NCI-H526 (cell line): ENCODE measurements at regions not wholly inside any gene's neighbourhood (a gene's known extent, or its start where the extent isn't known, plus 50 kb on each side); places are given as distances from the start of the nearest gene placed in this dataset.
A peak's percentile ranks its signal among the peaks of the same experiment; 100 is the strongest.
"Not testable (repeated sequence)": the region's sequence is repeated elsewhere in the genome, so short reads cannot be mapped to it uniquely, and the experiment has no call there.

Experiments used
- DNase-seq, 2 experiments: peaks; one replicate each; lab custom pipeline; 2025; lab: John Stamatoyannopoulos, UW

GRCh38 chr11:133639408-133639807 is 107.1 kb upstream of the OPCML start:
- no peak for DNase-seq

GRCh38 chr11:133638921-133639320 is 106.6 kb upstream of the OPCML start:
- no peak for DNase-seq

DNA sequence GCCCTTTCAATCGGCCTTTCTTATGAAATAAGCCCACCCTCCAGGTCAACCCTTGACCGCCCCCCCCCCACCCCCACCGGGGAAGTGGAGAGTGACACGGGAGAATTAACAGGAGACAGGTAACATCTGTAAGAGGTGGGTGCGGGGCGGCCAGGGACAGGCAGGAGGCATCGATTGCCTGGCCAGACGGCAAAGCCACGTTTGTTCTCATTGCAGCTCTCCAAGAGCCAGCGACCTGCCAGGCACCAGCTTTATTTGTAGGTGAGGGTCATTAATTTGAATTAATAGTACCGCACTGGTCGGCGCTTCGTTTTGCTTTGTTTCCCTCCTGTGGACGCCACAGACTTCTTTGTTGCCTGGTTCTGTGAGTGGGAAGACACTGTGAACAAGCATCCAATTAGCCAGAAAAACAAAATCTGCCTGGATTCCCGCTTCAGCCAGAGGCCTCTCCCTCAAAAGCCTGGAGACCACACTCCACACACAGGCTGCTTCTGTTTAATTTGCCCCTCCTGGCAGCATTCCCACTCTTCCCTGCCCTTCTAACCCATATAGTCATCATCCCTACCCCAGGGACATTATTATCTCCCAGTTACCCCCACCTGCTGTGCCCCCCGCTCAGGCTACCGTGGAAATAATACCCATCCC is 104.5 kb upstream of the OPCML start:
- DNase-seq: no peak

DNA sequence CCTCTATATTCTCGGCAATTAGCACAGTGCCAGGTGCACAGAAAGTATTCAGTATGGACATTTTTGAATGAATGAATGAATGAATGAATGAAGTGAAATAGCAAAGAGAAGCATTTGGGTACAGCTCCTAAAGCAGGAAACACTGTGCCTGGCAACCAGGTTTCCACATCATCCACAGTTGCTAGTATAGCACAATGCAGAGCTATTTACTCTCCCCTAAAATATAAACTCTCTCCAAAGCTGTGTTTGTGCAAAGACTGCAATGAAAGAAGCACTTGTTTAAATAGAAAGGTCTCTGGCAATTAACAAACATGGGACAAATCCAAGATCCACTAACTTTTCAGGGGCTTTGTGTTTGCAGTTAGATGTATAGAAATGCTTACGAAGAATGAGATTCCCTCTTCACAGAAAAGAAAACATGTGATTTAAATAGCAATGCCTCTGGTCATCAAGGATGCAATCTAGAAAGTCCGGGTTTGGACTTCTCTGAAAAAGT is 103.0 kb upstream of the OPCML start:
- no peak for DNase-seq

GRCh38 chr11:133628371-133628770 is 96.1 kb upstream of the OPCML start:
- not testable (repeated sequence) for DNase-seq

DNA sequence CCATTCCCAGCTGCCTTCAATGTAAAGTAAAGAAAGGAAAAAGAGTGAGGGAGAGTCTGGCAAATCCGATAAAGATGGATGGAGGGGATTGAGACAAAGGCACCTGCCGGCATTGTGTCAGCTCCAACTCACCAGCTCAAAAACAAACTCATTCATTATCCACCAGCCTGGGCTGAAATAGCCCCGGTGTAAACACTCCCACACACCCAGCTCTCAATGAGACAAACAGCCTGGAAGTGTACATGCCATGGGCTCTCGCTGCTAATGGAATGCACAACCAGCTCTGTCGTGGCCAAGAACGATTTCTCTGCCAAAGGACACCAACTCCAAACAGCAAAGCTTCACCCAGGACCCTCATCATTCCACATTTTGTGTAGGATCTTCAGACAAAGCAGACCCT is 89.3 kb upstream of the OPCML start:
- no peak for DNase-seq

GRCh38 chr11:133619973-133620372 is 87.7 kb upstream of the OPCML start:
- DNase-seq: peak; percentile 79 to 86

DNA sequence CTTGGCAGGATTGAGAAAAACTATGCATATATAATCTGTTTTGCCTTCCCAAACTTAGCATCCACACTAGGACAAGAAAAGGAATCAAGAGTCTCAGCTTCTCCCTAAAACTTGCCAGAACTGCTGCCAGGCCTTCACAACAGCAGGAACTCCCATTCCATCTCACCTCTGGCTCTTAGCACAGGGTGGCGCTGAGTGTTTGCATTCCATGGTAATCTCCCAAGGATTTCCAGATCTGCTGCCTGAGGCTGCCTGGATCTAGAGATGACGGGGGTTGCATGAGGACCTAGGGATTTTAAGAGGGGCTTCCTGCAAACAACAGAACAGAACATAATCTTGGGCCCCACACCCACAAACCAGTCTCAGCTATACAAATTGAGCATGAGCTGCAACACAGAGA is 87.1 kb upstream of the OPCML start:
- DNase-seq: peak in 1 of 2 experiments; percentile 56

DNA sequence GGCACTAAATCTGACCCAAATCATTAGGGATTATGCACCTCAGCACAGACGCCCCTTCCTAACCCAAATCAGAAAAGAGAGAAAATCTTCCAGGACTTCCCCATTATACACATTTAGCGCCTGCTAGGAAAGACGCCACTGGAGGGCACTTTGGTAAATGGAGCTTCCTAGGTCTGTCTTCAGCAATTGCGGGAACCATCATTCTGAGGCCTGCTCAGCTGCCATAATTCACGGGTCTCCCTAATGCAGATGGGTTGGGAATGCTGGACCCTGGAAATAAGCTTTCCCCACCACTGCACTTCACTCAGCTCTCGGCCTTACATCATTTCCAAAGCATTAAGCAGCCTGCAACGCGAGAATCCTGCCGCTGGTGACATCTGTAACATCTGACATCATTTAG is 86.2 kb upstream of the OPCML start:
- DNase-seq: peak in 1 of 2 experiments; percentile 36

GRCh38 chr11:133608496-133608895 is 76.2 kb upstream of the OPCML start:
- no peak for DNase-seq

- no peak for DNase-seq
These were observed 73.8 kb upstream of the OPCML start for GRCh38 chr11:133606124-133606523.

DNA sequence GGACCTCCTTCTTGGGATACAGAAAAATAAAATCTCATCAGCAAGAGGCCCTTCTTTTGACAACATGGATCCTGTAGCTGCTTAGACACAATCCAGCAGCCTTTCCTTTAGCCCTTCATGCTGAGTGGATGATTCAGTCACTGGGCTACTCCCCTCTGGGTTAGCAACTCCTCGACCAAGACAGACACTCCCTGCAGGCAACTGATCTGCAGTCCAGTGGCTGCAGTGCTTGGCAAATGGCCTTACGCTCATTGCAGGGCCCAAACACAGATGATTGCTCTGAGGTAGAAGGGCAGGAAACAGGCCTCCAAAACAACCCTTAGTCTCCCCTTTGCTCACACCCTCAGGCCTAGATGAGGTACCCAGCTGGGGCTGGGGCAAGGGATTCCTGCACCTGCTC is 73.2 kb upstream of the OPCML start:
- DNase-seq: no peak

- DNase-seq: no peak
These were observed 69.3 kb upstream of the OPCML start for GRCh38 chr11:133601641-133602040.

- no peak for DNase-seq
These were observed 68.5 kb upstream of the OPCML start for GRCh38 chr11:133600786-133601185.

- no peak for DNase-seq
These were observed 68.0 kb upstream of the OPCML start for GRCh38 chr11:133600306-133600705.

DNA sequence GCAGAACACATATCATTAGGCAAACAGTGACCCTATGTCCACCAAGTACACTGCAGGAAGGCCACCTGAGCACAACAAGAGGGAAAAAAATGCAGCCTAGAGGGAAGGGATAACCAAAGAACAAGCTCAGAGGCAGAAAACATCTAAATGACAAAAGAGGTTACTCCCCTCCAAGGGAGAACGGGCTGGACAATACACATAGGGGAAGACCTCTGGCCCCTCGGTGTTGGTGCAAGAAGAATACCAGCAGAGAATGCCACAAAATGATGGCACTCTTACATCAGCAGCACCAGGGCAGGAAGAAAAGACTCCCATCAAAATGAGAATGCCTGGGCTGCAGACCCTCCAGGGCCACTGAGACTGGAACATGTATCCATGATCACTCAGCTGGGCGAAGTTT is 66.6 kb upstream of the OPCML start:
- DNase-seq: no peak

- DNase-seq: no peak
These were observed 64.9 kb upstream of the OPCML start for GRCh38 chr11:133597236-133597635.

DNA sequence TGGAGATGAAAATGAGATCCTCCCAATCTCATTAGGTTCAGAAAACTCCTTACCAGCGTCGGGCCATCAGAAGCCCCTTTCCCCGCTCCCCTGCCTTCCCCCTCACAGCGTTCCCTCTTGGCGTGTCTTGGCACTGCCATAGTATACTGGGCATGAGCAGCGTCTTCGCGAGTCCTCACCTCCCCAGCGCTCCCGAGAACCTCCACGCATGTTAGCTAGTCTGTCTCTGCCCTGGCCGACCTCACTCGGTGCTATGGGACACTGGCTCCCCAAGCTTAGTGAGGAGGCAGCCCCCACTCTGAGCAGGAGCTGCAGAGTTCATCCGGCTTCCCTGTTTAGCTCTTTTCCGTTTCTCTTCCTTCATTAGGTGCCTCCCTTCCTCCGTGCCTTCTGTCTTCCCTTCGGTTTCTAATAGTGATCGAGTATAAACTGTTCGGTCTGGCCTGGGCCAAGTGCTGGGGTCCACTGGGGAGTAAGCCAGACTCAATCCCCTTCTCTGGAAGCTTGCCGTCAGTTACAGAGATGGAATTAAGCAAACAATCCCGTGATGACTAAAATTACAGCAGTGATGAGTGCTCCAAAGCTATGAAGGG is 63.8 kb upstream of the OPCML start:
- no peak for DNase-seq

GRCh38 chr11:133593036-133593435 is 60.7 kb upstream of the OPCML start:
- no peak for DNase-seq

DNA sequence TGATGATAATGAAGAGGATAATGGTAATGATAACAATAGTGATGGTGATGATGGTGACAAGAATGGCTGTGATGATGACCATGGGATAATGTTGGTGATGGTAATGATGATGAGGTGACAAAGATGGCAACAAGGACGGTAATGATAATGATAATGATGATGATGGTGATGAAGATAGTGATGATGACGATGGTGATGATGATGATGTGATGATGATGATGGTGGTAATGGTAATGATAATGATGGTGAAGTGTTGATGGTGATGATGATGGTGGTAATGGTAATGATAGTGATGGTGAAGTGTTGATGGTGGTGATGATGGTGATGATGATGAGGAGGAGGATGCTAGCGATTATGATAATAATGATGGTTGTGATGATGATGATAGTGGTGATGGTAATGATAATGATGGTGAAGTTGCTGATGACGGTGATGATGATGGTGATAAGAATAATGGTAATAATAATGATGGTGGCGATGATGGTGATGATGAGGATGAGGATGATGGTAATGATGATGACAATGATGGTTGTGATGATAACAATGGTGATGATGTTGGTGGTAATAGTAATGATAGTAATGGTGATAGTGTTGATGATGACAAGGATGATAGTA is 54.7 kb upstream of the OPCML start:
- DNase-seq: no peak

- DNase-seq: no peak
These were observed 50.4 kb upstream of the OPCML start for GRCh38 chr11:133582750-133583149.

- DNase-seq: no peak
These were observed 50.0 kb upstream of the OPCML start for GRCh38 chr11:133582326-133582725.
